ENCODE measurements at regions not wholly inside any gene's neighbourhood (a gene's known extent, or its start where the extent isn't known, plus 50 kb on each side); places are given as distances from the start of the nearest gene placed in this dataset.
A peak's percentile ranks its signal among the peaks of the same experiment; 100 is the strongest.

DNA sequence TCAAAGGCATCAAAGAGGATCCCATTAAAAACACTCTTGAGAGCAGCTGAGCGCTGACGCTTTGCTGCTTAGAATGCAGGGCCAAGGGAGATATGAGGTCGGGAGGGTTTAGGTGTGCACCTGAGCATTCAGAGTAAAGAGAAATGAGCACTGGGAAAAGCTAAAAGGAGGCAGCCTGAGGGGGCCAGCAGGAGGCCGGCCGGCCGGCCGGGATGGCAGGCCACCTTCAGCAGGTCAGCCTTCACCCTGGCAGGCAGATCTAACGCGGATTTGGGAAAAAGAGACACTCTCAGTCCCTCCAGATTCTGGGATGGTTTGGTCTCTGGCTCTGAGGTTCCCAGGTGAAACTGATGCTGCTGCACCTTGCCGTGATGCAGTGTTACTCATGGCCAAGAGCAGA is 393.5 kb downstream of the TRIML1 start:
- no peak for DNase-seq (ENCODE audit: extremely low read depth, low read depth)

DNA sequence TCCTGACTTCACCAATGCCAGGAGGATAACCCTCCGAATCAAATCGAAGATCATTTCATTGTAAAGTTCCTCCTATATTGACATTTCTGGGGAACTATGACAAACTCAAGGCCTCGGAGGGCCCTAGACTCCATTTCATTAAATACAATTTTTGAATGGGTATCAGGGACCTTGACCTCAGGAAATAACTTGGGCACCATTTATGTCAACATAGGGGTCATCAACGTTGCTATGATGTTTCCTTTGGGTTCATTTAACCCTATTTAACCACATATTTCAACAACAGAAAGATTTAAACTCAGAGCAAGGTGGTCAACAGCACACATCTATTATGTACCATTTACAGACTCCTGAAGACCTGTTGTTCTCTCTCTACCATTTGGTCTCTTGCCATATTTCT is 395.1 kb downstream of the TRIML1 start:
- DNase-seq (ENCODE audit: extremely low read depth, low read depth) = no peak

- DNase-seq (ENCODE audit: extremely low read depth, low read depth) = no peak
These were observed 395.7 kb downstream of the TRIML1 start for GRCh38 chr4:188534917-188535316.

DNA sequence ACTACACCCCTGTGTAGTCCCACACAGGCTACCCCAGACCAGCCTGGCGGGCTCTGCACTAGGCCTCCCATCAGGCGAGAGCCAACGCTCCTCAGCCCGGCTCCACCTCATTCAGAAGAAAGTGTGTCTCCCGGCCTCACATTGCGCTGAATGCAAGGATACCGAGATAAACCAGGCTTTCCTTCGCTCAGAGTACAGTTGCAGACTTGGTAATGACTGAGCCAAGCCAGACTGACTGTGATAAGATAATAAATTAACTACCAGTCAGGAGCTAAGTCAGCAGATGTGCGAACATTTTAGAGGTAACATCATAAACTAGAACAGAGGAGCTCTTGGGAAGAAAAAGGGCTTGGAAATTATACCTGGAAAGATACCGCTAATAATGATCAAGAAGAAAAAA is 397.6 kb downstream of the TRIML1 start:
- no peak for DNase-seq (ENCODE audit: extremely low read depth, low read depth)

DNA sequence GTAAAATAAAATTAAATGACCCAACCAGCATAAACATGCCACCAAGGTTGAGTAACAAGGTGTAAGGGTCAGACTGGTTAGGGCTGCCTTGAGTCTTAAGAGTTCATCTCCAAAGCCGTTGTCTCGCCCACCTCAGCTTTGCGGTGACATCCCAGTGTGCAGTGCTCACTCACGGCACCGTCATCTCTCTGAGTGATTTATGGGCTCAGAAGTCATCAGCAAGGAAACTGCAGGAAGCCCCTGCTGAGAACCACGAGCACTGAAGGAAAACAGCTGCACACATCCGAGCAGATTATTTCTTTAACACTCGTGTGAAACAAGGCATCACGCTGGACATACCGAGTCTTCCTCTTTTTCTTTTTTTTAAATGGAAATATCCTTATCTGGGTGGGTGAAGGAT is 411.1 kb downstream of the TRIML1 start:
- DNase-seq (ENCODE audit: extremely low read depth, low read depth) = peak; percentile 29

- DNase-seq (ENCODE audit: extremely low read depth, low read depth) = no peak
These were observed 411.9 kb downstream of the TRIML1 start for GRCh38 chr4:188551156-188551555.

DNA sequence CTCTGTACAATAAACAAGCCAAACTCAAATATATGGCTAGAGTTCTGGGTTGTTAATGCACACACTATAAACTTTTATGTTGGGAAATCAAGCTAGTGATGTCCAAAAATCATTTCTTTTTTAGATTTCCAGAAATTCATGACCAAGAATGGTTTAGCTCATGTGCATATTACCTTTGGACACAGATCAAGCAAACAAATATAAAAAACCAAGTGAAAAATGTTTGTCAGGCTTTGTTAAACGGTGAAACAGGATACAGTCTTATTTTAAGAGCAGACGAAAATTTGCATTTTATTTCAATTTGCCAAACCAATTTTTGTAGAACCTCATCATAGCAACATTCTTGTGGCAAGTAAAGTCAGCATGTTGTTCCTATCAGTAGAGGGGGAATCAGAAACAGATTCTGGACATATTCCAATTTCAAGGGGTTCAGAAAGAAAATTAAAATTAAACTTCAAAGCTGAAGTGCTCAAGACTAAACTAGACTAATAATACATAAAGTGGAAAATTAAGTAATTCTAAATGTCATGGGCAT is 413.6 kb downstream of the TRIML1 start:
- DNase-seq (ENCODE audit: extremely low read depth, low read depth) = no peak

DNA sequence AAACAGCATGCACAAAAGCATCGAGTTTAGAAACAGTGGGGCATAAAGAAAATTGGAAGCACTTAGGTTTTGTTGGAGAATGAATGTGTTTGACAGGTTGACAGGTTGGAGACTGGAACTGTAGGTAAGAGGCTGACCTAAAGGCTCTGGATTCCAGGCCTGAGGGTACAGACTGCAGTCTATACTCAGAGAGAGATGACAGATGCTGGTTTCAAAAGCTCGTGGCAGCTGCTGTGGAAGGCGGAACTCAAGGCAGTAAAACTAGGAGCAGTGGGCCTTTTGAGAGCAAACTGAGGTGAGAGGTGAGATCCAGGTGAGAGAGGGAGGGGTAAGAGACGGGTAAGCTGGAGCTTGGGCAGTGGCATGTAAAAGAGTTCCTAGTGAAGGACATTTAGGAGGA is 415.2 kb downstream of the TRIML1 start:
- no peak for DNase-seq (ENCODE audit: extremely low read depth, low read depth)

GRCh38 chr4:188573104-188573503 is 433.9 kb downstream of the TRIML1 start:
- DNase-seq (ENCODE audit: extremely low read depth, low read depth) = no peak

DNA sequence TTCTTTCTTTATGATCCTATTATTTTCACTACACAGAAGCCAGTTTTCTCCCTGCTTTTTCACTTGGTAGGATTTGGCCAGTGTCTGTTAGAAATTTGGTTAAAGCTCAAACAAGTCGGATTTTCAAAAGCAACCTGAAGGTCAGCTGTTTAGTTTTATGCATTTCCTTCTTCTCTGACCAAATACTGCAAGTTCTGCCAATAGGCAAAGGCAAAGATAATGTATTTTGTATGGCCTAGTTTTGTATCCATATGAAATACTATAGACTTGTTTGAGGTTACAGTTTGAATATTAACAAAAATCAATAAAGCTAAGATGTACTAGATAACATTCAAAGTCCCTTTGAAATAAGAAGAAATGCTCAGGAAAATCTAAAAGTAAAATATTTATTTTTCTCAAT is 439.4 kb downstream of the TRIML1 start:
- no peak for DNase-seq (ENCODE audit: extremely low read depth, low read depth)

GRCh38 chr4:188596021-188596420 is 456.8 kb downstream of the TRIML1 start:
- no peak for DNase-seq (ENCODE audit: extremely low read depth, low read depth)

GRCh38 chr4:188603646-188604045 is 464.4 kb downstream of the TRIML1 start:
- DNase-seq (ENCODE audit: extremely low read depth, low read depth) = no peak

DNA sequence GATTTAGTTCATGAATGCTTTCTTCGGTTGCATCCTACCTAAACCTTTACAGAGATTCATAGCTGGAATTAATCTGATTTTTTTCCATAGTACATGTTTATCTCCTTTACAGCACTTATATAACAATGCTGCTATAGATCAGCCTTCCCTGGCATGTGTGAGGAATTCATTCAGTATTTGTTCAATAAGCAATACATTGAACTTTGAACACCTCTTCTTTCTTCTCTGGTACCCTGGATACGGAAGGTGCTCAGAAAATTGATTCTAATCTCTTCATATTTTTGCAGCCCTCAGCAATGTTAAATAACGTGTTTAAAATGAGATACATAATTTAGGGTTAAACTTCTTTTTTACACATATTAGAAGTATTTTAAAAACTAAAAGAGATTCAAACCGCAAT is 467.4 kb downstream of the TRIML1 start:
- no peak for DNase-seq (ENCODE audit: extremely low read depth, low read depth)

- DNase-seq (ENCODE audit: extremely low read depth, low read depth) = no peak
These were observed 471.9 kb downstream of the TRIML1 start for GRCh38 chr4:188611143-188611542.

DNA sequence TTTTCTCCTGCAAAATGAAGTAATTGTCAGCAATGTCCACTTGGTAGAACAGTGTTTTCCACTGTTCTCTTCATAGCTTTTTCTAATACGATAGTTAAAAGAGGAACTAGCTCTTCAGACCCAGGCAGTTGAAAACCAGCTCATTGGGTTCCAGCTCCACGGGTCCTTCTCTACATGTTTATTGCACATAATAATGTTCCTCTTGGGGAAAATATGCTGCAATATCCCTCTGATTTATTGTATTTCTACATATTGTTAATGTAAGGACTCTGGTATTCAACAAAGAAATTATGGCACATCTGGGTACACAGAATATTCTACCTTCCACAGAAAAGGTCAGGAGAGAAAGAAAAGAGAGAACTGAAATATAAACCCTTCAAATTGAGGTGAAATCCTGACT is 473.4 kb downstream of the TRIML1 start:
- no peak for DNase-seq (ENCODE audit: extremely low read depth, low read depth)

GRCh38 chr4:188613976-188614375 is 474.7 kb downstream of the TRIML1 start:
- no peak for DNase-seq (ENCODE audit: extremely low read depth, low read depth)

DNA sequence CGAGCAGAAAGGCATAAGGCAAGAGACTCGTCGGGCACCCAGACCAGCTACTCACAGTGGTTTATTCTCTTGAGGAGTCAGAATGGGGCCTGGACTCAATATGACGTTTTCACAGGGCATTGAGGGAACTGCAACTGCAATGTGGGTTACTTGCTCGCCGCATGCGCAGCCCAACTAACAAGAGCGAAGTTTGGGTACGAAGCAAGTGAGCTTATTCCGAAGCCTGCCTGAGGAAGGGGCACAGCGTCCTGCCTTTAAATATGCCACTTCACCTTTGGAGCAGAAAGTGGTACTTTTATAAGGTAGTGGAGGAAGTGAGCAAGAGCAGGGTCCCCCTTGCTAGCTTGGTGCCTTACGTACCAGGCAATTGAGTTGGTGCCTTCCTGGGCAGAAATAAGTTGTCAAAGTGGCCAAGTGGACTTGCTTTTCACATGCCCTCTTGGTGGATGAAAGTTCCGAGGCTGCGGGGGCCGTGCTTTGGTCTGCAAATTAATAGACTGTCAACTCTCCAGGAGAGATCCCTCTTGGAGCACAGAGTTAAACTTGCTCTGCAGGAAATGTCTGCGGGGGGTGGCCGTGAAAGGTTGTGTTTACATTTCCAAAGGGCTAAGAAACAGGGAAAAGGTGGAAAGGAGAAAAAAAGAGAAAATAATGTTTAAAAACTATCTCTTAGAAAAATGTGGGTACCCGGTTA is 480.4 kb downstream of the TRIML1 start:
- DNase-seq (ENCODE audit: extremely low read depth, low read depth) = no peak

- no peak for DNase-seq (ENCODE audit: extremely low read depth, low read depth)
These were observed 481.4 kb downstream of the TRIML1 start for GRCh38 chr4:188620608-188621007.

GRCh38 chr4:188623314-188623854 is 484.1 kb downstream of the TRIML1 start:
- no peak for DNase-seq (ENCODE audit: extremely low read depth, low read depth)

DNA sequence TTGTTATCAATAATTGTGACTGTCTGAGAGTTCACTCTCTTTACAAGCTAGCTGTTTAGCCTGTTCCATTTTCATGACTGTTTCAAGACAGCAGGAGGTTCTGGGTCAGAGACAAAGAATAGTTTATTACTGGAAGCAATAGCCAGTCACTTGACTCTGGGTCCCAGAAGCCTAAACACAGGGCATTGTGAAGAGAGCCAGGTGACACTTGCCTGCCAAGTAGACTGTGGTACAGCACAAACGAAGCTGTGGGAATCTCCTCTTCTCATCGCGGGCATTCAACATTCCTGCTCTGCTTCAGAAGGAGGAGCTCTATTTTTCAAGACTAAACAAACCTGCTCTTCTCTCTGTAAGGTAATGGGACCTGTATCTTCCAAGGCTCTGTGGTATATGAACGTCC is 485.1 kb downstream of the TRIML1 start:
- DNase-seq (ENCODE audit: extremely low read depth, low read depth) = no peak

DNA sequence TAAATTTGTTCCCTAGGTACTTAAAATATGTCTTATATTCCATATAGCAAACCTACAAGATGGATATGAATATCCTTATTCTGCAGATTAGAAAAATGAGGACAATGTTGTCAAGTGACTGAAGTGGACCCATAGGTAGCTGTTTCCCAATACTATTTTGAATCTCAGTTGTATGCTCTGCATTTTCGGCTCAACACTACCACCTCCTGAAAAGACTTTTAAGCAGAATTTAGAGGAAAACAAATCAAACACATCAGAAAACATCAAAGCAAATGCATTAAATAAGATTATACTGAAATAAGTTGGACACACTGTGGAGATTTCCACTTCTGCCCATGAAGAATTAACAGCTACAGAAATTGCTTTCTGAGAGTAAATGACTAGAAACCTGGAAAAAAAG is 488.7 kb downstream of the TRIML1 start:
- DNase-seq (ENCODE audit: extremely low read depth, low read depth) = no peak

DNA sequence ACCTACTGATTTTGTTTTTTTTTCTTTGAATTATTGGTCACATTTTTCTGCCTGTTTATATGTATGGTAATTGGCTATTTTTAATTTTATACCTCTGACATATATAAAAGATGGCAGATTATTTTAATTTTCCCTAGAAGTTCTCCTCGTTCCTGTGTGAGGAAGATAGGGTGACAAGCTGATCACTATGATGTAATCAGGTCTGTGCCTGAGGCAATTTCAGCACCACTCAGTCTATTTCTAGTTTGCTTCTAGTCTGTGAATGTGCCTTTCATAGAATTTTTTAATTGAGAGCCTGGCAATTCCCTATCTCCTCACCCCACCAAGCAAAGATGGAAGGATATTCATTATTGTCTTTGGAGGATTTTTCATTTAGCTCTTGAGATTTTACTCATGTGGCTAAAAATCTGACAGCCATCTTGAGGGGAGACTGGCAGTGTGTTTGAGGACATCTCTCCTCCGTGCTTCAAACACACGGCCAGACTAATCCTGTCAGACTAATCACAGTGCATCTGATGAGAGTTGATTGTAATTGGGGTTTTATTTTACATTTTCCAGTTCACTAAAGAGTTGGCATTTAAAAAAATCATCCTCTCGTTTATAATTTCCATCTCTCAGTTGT is 500.3 kb downstream of the TRIML1 start:
- DNase-seq (ENCODE audit: extremely low read depth, low read depth) = no peak

Measured in NCI-H460 (cell line).